ENCODE measurements at regions not wholly inside any gene's neighbourhood (a gene's known extent, or its start where the extent isn't known, plus 50 kb on each side); places are given as distances from the start of the nearest gene placed in this dataset.

DNA sequence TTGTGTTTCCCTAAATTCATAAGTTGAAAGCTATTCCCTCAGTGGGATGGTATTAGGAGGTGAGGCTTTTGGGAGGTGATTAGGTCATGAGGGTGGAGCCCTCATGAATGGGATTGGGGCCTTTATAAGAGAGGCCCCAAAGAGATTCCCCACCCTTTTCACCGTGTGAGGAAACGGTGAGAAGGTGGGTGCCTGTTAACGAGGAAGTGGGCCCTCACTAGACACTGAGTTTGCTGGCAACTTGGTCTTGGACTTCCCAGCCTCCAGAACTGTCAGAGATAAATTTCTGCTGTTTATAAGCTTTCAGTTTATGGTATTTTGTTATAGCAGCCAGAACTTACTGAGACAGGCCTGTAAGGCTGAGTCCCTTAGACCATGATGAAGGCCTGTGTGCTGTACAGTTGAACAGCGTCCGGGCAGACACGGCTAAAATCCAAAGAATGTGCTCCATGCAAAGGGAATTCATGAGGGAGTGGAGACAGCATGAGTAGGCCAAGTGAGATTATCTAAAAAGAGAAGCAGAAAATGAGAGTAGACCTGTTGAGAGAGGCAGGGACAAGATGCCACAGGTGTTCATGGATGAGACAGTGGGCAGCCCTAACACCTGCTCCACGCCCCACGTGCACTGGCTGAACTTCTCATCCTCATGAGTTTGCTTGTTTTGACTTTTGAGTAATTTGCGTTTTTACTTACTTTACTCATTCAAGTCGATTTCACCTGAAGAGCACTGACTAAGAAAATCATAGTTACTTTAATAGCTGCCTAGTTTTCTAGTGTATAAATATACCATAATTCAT, 66.9 kb upstream of the SFMBT2 start:
- no peak for DNase-seq

DNA sequence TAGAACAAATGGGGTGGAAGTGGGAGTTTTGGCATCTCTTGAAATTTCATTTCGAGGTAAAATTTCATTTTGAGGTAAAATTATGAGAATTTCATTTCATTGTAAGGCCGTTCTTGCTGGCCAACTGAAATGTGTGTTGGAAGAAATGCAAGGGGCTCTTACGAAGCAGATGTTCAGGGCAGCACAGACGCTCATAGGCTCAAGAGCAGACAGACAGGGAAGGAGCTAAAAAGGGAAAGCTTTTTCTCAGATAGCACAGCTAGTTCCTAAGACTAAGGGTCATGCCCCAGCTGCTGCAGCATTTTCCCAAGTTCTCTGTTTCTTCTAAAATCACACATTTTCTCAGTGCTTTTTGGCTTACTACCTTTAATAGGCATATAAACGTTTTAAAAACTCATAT, 65.1 kb upstream of the SFMBT2 start:
- DNase-seq, result peak; percentile 43

DNA sequence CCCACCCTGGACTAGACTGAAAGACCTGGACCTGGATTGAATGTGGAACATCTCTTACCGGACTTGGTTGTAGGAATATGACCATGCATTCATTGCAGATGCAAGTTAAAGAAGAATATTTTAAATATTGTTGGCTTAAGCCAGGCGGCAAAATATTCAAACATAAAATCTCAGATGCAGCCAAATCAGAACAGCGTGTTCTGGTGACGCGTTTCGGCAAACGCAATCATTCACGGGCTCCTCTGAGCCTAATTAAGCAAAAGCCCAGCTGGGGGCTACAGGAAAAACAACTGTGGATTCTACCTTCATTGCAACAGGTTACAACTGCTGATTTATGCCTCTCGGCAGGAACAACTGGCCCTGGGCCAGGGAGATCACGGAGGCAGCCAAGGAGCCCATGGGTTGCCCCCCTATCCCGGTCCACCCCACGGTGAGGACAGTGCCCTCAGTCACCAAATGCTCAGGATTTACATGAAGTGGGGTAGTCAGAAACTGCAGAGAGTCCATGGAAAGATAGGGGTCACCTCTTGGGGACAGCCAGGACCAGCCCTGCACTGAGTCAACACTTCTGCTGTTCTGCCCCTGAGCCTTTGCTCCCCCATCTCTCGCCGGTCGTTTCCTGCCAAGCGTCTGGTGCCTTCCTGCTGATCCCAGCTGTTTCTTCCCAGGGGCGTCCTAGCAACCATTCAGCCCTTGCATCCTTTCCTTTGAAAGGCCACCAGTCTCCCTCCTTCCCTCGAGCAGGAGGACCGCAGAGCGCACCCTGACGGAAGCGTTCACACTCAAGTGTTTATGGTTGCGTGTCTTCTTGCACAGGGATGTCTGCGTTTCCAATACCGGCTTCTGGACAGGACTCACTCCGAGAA, 64.4 kb upstream of the SFMBT2 start:
- peak; percentile 81 for DNase-seq

DNA sequence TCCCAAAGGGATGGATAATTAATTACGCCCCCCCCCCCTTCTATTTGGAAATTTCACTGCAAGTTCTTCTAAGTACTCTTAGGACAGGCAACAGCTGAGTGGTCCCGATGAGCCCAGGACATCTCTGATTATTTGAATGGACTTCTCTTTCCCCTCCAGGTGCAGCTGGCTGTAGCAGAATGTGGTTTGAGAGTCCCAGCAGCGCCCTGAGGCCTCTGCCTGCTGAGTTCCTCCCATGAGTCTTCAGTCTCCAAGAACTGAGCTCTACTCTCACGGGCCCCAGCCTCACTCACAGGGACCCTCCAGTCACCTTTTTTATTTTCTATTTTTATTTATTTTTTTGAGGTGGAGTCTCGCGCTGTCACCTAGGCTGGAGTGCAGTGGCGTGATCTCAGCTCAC, 63.6 kb upstream of the SFMBT2 start:
- no peak for DNase-seq

DNA sequence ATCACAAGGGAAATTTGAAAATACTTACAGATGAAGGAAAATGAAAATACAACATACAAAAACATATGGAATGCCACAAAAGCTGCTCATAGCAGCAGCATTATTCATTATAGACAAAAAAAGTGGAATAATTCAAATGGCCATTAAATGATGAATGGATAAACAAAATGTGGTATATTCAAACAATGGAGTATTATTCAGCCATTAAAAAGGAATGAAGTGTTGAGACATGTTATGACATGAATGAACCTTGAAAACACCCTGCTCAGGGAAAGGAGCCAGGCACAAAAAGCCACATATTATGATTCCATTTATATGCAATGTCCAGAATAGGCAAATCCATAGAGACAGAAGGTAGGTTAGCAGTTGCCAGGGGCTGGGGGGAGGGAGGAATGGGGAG, 62.6 kb upstream of the SFMBT2 start:
- no peak for DNase-seq

DNA sequence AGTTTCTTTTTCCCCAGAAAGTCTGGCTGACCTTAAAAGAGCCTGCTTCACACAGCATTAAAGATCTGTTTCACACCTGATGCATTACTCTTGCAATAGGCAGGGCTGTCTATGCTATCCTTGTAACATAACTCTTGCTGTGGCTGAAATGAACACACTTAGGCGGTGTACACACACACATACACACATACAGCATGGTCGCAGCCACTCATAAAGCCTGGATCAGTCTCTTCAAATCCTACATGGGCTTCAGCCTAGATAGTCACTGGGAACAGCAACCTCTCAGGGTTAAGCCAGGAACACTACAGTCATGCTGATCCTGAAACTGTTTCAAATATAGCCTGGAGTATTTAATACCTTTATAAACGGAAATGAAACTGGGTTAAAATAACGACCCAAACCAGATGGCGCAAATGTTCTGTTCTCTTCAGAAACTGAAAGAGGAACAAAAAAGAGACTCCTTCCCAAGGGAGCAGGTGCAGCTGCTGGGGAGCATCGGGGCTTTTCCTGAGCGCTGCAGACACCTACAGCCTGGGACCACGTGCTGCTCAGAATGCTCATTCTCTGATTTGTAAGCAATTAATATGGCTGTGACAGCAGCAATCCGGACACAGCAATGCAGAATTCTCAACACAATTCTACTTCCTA, 61.0 kb upstream of the SFMBT2 start:
- peak; percentile 16 for DNase-seq

DNA sequence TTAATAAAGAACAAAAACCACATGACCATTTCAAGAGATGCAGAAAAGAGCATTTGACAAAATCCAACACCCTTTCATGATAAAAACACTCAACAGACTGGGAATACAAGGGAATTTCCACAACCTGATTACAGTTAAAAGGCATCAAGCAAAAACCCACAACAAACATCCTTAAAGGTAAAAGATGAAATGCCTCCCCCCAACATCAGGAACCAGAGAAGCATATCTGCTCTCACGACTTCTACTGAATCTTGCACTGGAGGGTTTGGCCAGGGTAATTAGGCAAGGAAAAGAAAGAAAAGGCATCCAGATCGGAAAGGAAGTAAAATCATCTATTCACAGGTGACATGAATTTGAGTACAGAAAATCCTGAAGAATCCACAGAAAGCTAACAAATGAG, 59.5 kb upstream of the SFMBT2 start:
- no peak for DNase-seq

DNA sequence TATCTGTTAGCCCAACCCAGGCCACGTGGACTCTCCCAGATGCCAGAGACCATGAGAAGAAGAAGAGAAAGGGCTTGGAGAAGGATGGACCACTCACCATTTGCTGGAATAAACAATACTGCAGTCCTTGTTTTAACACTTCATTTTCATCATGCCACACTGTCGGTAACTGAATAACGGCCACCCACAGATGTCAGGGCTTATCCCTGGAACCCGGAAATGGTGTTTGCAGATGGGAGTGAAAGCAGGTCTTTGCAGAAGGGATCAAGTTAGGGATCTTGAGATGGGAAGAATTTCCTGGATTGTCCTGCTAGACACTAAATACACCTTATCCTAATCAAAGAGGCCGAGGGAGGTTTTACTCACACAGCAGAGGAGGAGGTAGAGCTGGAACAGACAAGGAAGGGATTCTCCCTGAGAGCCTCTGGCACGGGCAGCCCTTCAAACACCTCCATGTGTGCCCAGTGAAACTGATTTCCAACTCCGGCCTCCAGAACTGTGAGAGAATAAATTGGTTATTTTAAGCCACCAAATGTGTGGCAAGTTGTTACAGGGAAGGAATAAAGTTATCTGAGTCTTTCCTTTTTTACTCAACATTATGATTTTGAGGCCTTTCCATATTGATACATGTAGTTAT, 56.3 kb upstream of the SFMBT2 start:
- no peak for DNase-seq

DNA sequence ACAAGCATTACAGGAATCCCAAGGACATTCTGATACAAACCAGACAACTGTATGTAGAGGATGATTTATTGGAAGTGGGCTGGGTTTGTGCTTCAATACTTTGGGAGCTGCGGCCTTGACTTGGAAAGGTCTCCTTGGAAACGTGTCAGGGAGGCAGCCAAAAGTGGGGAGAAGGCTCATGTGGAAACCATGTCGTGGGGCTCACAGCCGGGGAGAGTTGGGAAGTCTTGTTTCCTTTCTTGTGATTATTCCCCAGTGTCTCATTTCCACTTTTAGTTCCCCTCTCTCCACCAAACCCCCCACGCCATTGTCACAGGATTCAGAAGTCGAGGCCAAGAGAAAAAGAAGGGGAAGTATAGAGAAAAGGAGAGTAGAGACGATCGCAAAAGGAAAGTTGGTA, 53.9 kb upstream of the SFMBT2 start:
- no peak for DNase-seq

Measured in eye (tissue), 1 donor.